HuH-7.5 (cell line): ENCODE measurements at regions not wholly inside any gene's neighbourhood (a gene's known extent, or its start where the extent isn't known, plus 50 kb on each side); places are given as distances from the start of the nearest gene placed in this dataset.

Experiments used
- DNase-seq: peaks from one replicate; pipeline ENCODE4 v3.0.0; 2011; ENCODE audit warnings: low spot score

GRCh38 chr2:16081316-16082200, 141.2 kb downstream of the MYCN start:
- no peak for DNase-seq

GRCh38 chr2:16080516-16080915, 140.2 kb downstream of the MYCN start:
- no peak for DNase-seq

GRCh38 chr2:16080071-16080470, 139.7 kb downstream of the MYCN start:
- no peak for DNase-seq

GRCh38 chr2:16079637-16080036, 139.3 kb downstream of the MYCN start:
- no peak for DNase-seq

DNA sequence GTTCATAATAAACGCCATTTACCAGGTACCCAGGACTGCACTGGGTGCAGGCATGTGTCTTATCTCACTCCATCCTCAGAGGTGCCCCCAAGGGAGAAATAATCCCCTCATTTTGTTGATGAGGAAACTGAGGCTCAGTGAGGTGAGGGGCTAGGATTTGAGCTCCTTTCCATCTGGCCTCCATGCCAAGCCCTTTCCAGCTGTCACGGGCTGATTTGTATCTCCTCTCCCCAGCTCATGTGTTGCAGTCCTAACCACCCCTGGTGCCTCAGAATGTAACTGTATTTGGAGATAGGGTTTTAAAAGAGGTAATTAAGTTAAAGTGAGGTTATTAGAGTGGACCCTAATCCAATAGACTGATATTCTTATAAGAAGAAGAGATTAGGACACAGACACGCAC, 137.3 kb downstream of the MYCN start:
- DNase-seq = no peak

DNA sequence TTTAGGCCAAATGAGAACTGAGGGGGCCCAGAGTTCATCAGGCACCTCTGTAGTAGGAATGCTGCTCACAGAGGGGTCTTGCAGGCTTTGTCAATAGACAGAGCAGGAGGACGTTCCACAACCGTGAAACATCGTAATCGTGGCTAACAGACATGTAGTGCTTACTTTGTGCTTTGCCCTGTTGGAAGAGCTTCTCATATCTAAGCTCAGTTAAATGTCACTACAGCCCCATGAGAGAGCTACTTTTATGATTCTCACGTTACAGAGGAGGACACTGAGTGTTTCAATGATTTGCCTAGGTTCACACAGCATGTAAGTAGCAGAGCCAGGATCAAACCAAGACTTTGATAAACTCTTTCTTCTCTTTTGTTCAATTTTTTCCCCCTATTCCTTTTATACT, 136.6 kb downstream of the MYCN start:
- DNase-seq = no peak

GRCh38 chr2:16075045-16076012, 135.0 kb downstream of the MYCN start:
- DNase-seq = no peak

GRCh38 chr2:16073921-16074425, 133.6 kb downstream of the MYCN start:
- no peak for DNase-seq

DNA sequence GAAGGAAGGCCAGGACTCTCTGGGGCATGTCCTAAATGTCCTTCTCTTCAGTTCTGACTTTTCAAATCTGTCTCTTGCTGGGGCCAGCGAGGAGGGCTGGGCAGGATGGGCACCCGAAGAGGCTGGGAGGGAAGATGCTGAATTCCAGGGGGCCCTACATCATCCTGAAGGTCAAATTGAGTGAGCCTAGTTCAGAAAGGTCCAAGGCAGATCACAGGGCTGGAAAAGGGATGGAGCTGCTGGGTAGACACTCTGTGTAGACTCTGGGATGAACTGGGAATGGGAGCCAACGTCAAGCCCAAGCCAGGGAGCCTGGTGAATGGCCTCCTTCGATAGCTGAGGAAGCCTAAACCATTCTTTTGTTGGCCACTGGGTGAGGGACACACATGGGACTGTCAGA, 133.1 kb downstream of the MYCN start:
- DNase-seq = no peak

GRCh38 chr2:16072638-16073290, 132.4 kb downstream of the MYCN start:
- DNase-seq = no peak

DNA sequence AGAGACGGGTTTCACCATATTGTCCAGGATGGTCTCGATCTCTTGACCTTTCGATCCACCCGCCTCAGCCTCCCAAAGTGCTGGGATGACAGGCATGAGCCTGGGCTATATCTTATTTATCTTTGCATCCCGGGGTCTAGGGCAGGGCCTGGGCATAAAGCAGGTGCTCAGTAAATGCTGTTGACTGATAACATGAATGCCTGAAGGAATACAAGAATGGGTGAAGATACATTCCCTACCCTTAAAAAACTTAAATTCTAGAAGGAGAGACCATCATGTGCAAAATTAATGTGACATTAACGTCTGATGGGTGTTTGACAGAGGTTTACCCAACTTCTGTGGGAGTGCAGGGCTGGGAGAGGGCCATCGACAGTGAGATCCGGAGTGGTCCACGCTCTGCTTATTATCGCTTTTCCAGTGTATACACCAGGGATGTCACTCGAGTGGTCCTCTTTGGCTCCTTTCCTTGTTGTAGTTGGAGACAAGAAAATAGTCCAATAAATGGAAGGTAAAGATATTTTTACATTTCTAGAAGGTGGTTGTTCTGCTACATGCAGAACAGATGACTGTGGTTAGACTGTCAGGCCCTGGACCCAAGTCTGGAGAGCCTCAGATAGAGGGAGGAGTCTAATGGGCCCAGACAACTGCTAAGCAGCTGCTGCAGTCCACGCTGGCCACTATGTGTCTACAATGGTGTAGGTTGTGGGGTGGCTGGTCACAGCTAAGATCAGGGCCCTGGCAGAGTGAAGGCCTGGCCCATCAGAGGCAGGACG, 131.7 kb downstream of the MYCN start:
- no peak for DNase-seq

DNA sequence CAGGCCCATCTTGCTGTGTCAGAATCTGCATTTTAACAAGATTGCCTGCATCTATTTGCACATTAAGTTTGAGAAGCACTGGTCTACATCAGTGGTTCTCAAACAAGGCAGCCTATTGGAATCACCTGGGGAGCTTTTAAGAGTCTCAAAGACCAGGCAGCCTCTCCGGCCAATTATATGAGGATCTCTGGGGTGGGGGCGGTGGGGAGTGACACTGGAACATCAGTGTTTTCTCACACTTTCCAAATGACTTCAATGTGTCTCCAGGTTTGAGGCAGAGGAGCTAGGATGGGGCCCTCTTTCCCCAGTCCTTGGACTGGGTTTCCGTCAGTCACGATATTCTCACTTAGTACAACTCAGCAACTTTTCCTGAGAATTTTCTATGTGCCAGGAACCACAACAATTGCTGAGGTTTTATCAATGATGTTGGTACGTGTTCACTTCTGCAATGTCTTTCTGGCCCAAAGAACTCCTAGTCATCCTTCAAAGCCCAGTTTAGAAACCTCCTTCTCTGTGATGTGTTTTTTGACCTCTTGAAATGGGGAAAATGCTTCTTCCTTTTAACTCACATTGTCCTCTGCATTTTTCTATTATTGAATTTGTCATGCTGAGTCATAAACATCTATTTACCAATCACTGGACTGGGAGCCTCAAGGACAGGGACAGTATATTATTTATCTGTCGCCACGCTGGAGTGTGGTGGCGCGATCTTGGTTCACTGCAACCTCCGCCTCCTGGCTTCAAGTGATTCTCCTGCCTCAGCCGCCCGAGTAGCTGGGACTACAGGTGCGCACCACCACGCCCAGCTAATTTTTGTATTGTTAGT, 130.9 kb downstream of the MYCN start:
- no peak for DNase-seq

DNA sequence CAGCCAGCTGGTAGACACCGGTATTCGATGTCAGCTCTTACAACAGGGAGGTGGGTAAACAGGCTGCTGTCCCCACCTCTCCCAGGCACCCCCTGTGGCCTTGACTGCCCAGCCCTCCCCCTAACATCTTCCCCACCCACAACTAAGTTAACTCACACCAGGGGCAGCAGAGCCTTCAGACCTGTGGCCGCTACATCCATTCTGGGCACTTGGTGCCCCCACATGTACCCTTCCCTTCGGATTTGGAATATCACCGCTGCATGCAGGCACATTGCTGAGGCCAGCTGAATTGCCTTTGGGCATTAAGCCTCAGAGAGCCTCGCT, 130.3 kb downstream of the MYCN start:
- no peak for DNase-seq

- DNase-seq = peak; percentile 29
These were observed 129.7 kb downstream of the MYCN start for GRCh38 chr2:16069933-16070647.

DNA sequence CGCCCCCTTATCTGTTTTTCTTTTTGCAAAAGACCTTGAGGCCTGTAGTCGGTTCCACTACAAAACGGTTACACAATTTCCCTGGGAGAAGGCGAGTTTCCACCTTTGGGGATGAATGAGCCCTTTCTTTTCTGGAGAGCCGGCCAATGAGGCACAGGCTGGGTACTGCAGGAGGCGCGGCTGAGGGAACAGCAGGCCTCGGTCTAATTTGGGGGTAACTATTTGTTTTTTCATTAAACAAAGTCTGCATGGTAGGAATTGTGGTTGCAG, 129.2 kb downstream of the MYCN start:
- peak; percentile 27 for DNase-seq

- DNase-seq = no peak
These were observed 128.2 kb downstream of the MYCN start for GRCh38 chr2:16068552-16068940.

- peak; percentile 56 for DNase-seq
These were observed 127.7 kb downstream of the MYCN start for GRCh38 chr2:16067866-16068551.

DNA sequence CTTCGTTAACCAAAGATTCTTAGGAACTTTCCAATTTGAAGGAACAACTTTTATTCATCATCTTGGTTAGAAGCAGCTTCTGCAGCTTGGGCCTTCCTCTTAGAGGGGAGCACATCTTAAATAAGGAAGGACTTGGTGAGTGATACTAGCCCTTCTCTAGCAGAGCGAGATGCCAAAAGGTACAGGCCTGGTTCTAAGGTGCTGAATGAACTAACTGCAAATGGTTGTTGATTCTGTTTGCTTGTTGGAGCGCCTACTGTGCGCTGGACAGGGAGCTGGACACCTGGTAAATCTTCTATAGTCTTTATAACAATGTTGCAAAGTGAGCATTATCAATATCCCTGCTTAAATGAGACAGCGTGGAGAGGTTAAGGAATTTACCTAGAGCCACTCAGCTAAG, 127.1 kb downstream of the MYCN start:
- no peak for DNase-seq

- DNase-seq = no peak
These were observed 126.7 kb downstream of the MYCN start for GRCh38 chr2:16067037-16067406.
